ENCODE measurements at regions not wholly inside any gene's neighbourhood (a gene's known extent, or its start where the extent isn't known, plus 50 kb on each side); places are given as distances from the start of the nearest gene placed in this dataset.

GRCh38 chr4:60096676-60097075, 1103.5 kb upstream of the ADGRL3 start:
- no peak overlapping the region for H2BK120ac ChIP-seq (ENCODE audit: low read depth, low read length, poor library complexity, severe bottlenecking)
- H3K9me3 Mint-ChIP-seq: no peaks in the 10 kb centered on the region; a peak in 1 of 5 replicates
- H2BK15ac ChIP-seq (ENCODE audit: low read depth, low read length): no peak overlapping the region
- no peak for DNase-seq
- H3K18ac ChIP-seq (ENCODE audit: insufficient read length, low read depth, low read length): no peak overlapping the region
- no peaks in the 10 kb centered on the region for H3K9me3 ChIP-seq (ENCODE audit: control insufficient read depth, low read depth, low read length)
- H2BK5ac ChIP-seq (ENCODE audit: insufficient read length, low read length): no peak overlapping the region
- no peak overlapping the region for H3K27ac Mint-ChIP-seq
- H3K4me2 ChIP-seq (ENCODE audit: insufficient read depth, insufficient read length, low read length): no peak overlapping the region
- H3K27me3 ChIP-seq (ENCODE audit: insufficient read depth, low read length): no peaks in the 10 kb centered on the region
- no peak overlapping the region for H3K27ac ChIP-seq (ENCODE audit: insufficient read length, low read depth, low read length)
- no peaks in the 10 kb centered on the region for H3K4me1 Mint-ChIP-seq
- no peaks in the 10 kb centered on the region for H3K79me1 ChIP-seq (ENCODE audit: insufficient read depth, low read depth, low read length, poor library complexity, severe bottlenecking)
- H2AK5ac ChIP-seq (ENCODE audit: insufficient read length, low read length): no peak overlapping the region
- no peak overlapping the region for H2BK12ac ChIP-seq (ENCODE audit: insufficient read length, low read depth, low read length)
- H4K20me1 ChIP-seq (ENCODE audit: control insufficient read depth, insufficient read depth, insufficient read length): no peaks in the 10 kb centered on the region
- no peaks in the 10 kb centered on the region for H3K4me1 ChIP-seq (ENCODE audit: insufficient read depth, low read length)
- H3K36me3 Mint-ChIP-seq (ENCODE audit: insufficient read depth in 1 of 3, low read depth in 3 of 3): no peaks in the 10 kb centered on the region
- no peak for TF ChIP-seq CTCF (conservative IDR thresholded peaks at IDR 0.05)
- H4K91ac ChIP-seq (ENCODE audit: insufficient read length, low read depth, low read length): no peak overlapping the region
- H3K14ac ChIP-seq (ENCODE audit: insufficient read depth, low read length): no peak overlapping the region
- H3K4ac ChIP-seq (ENCODE audit: low read depth, low read length): no peak overlapping the region
- no peak overlapping the region for H3T11ph ChIP-seq (ENCODE audit: low read length)
- H3K23me2 ChIP-seq (ENCODE audit: insufficient read length, low read depth, low read length, poor library complexity, severe bottlenecking): no peaks in the 10 kb centered on the region
- no CpG with 5 or more reads among the region's 1 CpG for WGBS (ENCODE audit: extremely low coverage, insufficient read length, low lambda C conversion rate)
- no peaks in the 10 kb centered on the region for H3K79me2 ChIP-seq (ENCODE audit: insufficient read depth, low read length)
- no peak overlapping the region for H4K5ac ChIP-seq (ENCODE audit: insufficient read length, low read depth, low read length)
- H3K56ac ChIP-seq (ENCODE audit: insufficient read length, low read depth, low read length): no peak overlapping the region
- H3K4me3 Mint-ChIP-seq: no peak overlapping the region
- no peak overlapping the region for H2BK20ac ChIP-seq (ENCODE audit: low read depth, low read length, poor library complexity, severe bottlenecking)
- no peak overlapping the region for H3K9ac ChIP-seq (ENCODE audit: extremely low read depth, insufficient read length, low read length)
- no peak overlapping the region for H4K8ac ChIP-seq (replicated peaks; ENCODE audit: insufficient read length, low read depth, low read length)
- no peak overlapping the region for H3K23ac ChIP-seq (ENCODE audit: insufficient read length, low read depth, low read length)
- no peak overlapping the region for H2AFZ ChIP-seq (ENCODE audit: low read length)
- H3K27me3 Mint-ChIP-seq (ENCODE audit: low read depth): no peaks in the 10 kb centered on the region

Measured in H9 (cell line).